OCI-LY3 (cell line): ENCODE measurements at regions not wholly inside any gene's neighbourhood (a gene's known extent, or its start where the extent isn't known, plus 50 kb on each side); places are given as distances from the start of the nearest gene placed in this dataset.

Source experiments
- H2AFZ ChIP-seq: fragments of 200-600, 300-600 bp; shearing (Covaris generic); 2 replicates; pipeline ENCODE4 v1.6.0; 2014; ENCODE audit warnings: antibody characterized with exemption, low read depth, low read length
- H3K27ac ChIP-seq: fragments of 200-600, 300-600 bp; sonication (generic); 2 replicates; pipeline ENCODE4 v1.5.1; 2014; ENCODE audit warnings: mild to moderate bottlenecking, low read length, moderate library complexity, mixed read lengths
- H3K27me3 ChIP-seq: fragments of 200-600, 300-600 bp; sonication (generic); 2 replicates; pipeline ENCODE4 v1.6.1; 2014; ENCODE audit warnings: low read depth, low read length, mixed read lengths
- H3K36me3 ChIP-seq: fragments of 200-600, 300-600 bp; sonication (generic); replicated peaks from 2 replicates; pipeline ENCODE3; 2014; ENCODE audit warnings: low read depth, low read length, mixed read lengths
- H3K4me1 ChIP-seq: fragments of 300-600, 200-600 bp; sonication (generic); 2 replicates; pipeline ENCODE4 v1.6.1; 2014; ENCODE audit warnings: low read length, mixed read lengths
- H3K4me2 ChIP-seq: fragments of 200-600, 300-600 bp; sonication (generic); 2 replicates; pipeline ENCODE4 v1.6.1; 2014; ENCODE audit warnings: low read length, mixed read lengths
- H3K4me3 ChIP-seq: fragments of 300-600, 200-600 bp; sonication (generic); 2 replicates; pipeline ENCODE4 v1.5.1; 2014; ENCODE audit warnings: antibody characterized with exemption, mild to moderate bottlenecking, low read length, moderate library complexity
- H3K79me2 ChIP-seq: fragments of 300-600, 200-600 bp; shearing (Covaris generic); 2 replicates; pipeline ENCODE4 v1.6.1; 2014; ENCODE audit warnings: mild to moderate bottlenecking, low read length, mixed read lengths
- H3K9ac ChIP-seq: fragments of 300-600, 200-600 bp; shearing (Covaris generic); 2 replicates; pipeline ENCODE4 v1.6.0; 2014; ENCODE audit warnings: mild to moderate bottlenecking, low read length, moderate library complexity
- H3K9me3 ChIP-seq: fragments of 200-600, 300-600 bp; shearing (Covaris generic); 2 replicates; pipeline ENCODE4 v1.6.1; 2014; ENCODE audit warnings: low read length, mixed read lengths; ENCODE audit not compliant: insufficient read depth
- H4K20me1 ChIP-seq: fragments of 200-600, 300-600 bp; sonication (generic); 2 replicates; pipeline ENCODE4 v1.6.1; 2016; ENCODE audit warnings: low read length, mixed read lengths; ENCODE audit not compliant: insufficient read depth
- CTCF ChIP-seq: fragments of 200-600, 300-600 bp; sonication (generic); IDR thresholded peaks from 2 replicates; pipeline ENCODE4 v1.5.1; 2014; ENCODE audit warnings: antibody characterized with exemption, low read length, low read depth
- EZH2phosphoT487 ChIP-seq: fragments of 200-600 bp; shearing (Covaris generic); IDR thresholded peaks from 2 replicates; pipeline ENCODE4 v1.6.1; 2018; ENCODE audit warnings: antibody characterized with exemption, mixed run types, low read depth

- Histone ChIP-seq H2AFZ (no peak overlapping the region), H3K27ac (no peak overlapping the region), H3K9ac (no peak overlapping the region), H3K36me3 (no peaks in the 10 kb centered on the region), H3K4me2 (no peak overlapping the region), H3K27me3 (no peaks in the 10 kb centered on the region), H3K4me1 (no peaks in the 10 kb centered on the region), H3K9me3 (no peaks in the 10 kb centered on the region), H3K4me3 (no peak overlapping the region), H3K79me2 (no peaks in the 10 kb centered on the region), H4K20me1 (no peaks in the 10 kb centered on the region)
- TF ChIP-seq CTCF, result no peak
Observed at GRCh38 chr7:21159506-21159905, 268.4 kb upstream of the SP4 start.

DNA sequence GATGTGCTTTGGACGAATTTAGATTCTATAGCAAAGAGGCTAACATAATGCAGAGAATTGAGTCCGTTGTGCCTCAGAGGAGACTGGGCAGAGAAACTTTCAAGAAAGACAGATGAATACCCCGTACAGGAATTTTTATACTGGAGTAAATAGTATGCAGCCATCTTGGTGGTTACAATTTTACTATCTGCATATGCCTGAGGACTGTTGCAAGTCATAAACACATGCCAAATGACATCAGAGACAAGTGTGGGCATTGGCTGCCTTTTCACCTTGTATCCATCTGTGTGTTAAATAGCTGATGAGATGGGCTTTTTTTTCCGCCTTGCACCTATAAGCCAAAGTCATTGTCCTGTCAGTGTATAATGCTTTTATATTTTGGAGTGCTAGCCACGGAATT lies 267.5 kb upstream of the SP4 start:
- Histone ChIP-seq H3K4me3 (no peak overlapping the region), H3K9ac (no peak overlapping the region), H4K20me1 (no peaks in the 10 kb centered on the region), H3K79me2 (no peaks in the 10 kb centered on the region), H3K27me3 (no peaks in the 10 kb centered on the region), H3K27ac (no peak overlapping the region), H3K4me1 (no peaks in the 10 kb centered on the region), H3K9me3 (no peaks in the 10 kb centered on the region), H3K36me3 (no peaks in the 10 kb centered on the region), H3K4me2 (no peak overlapping the region), H2AFZ (no peak overlapping the region)
- TF ChIP-seq EZH2phosphoT487, result no peak

- no peak overlapping the region for H2AFZ ChIP-seq
- H3K9ac ChIP-seq, result no peak overlapping the region
- no peaks in the 10 kb centered on the region for H3K4me1 ChIP-seq
- H3K79me2 ChIP-seq, result no peaks in the 10 kb centered on the region
- H3K36me3 ChIP-seq, result no peaks in the 10 kb centered on the region
- H3K4me3 ChIP-seq, result no peak overlapping the region
- no peaks in the 10 kb centered on the region for H3K27me3 ChIP-seq
- H3K9me3 ChIP-seq, result no peaks in the 10 kb centered on the region
- H3K27ac ChIP-seq, result no peak overlapping the region
- no peak overlapping the region for H3K4me2 ChIP-seq
- TF ChIP-seq EZH2phosphoT487 (no peak), CTCF (no peak)
- H4K20me1 ChIP-seq, result no peaks in the 10 kb centered on the region
Observed at GRCh38 chr7:21167942-21168341, 259.9 kb upstream of the SP4 start.

- Histone ChIP-seq H3K27me3 (no peaks in the 10 kb centered on the region), H4K20me1 (no peaks in the 10 kb centered on the region), H3K4me2 (no peak overlapping the region), H2AFZ (no peak overlapping the region), H3K79me2 (no peaks in the 10 kb centered on the region), H3K4me1 (no peaks in the 10 kb centered on the region), H3K9me3 (no peaks in the 10 kb centered on the region), H3K9ac (no peak overlapping the region), H3K36me3 (no peaks in the 10 kb centered on the region), H3K27ac (no peak overlapping the region), H3K4me3 (no peak overlapping the region)
- TF ChIP-seq CTCF, result no peak
- no peak for TF ChIP-seq EZH2phosphoT487
Observed at GRCh38 chr7:21169667-21170580, 258.0 kb upstream of the SP4 start.
